HepG2 (cell line): ENCODE measurements at regions not wholly inside any gene's neighbourhood (a gene's known extent, or its start where the extent isn't known, plus 50 kb on each side); places are given as distances from the start of the nearest gene placed in this dataset.

Source experiments
- ATAC-seq: fragments of 200-7000 bp; cut with Tn5 transposase; 3 replicates; pipeline ENCODE4 v1.9.1; 2020; ENCODE audit warnings: mild to moderate bottlenecking, moderate library complexity
- BruUV-seq: library from RNA; stranded (reverse); fragments of 400-500 nt; replicated peaks from 2 replicates; lab custom pipeline; 2021; lab: Mats Ljungman, UMichigan
- CTCF ChIA-PET: fragments of 300-600 bp; formaldehyde crosslinking; extraction: SDS; loops from one replicate; lab custom pipeline; 2021; ENCODE audit warnings: low total read pairs, inconsistent platforms, low intra/inter-chr PET ratio; lab: Yijun Ruan, JAX
- POLR2A ChIA-PET: fragments of 350-600 bp; sonication (Branson Sonifier 250); formaldehyde crosslinking; loops from one replicate; lab custom pipeline; 2020; ENCODE audit warnings: antibody characterized with exemption, inconsistent platforms; lab: Yijun Ruan, JAX
- DNase-seq: peaks from one replicate; pipeline ENCODE4 v3.0.0-alpha.2; 2015; ENCODE audit warnings: low spot score
- FAIRE-seq: peaks from 3 replicates; lab custom pipeline; 2011; peaks lifted over from hg19 to GRCh38; lab: Jason Lieb, UNC
- H2AFZ ChIP-seq: one replicate; pipeline ENCODE4 v1.6.1; 2011; ENCODE audit warnings: low read length, inconsistent platforms
- H3K27ac ChIP-seq: fragments of 300-600 bp; 3 replicates; pipeline ENCODE4 v1.8.0; 2011; ENCODE audit warnings: mixed run types, mild to moderate bottlenecking, mixed read lengths, low read length, inconsistent platforms; ENCODE audit not compliant: insufficient read depth; ENCODE audit errors: extremely low read length
- H3K27me3 ChIP-seq, 2 experiments: fragments of 200-600 bp in 1 of 2; 2 replicates in 1 of 2; 3 replicates in 1 of 2; pipeline versions ENCODE4 v1.6.0 to v1.8.0; 2011; ENCODE audit warnings: low read length in 2 of 2, mild to moderate bottlenecking in 2 of 2, moderate library complexity in 2 of 2, inconsistent platforms in 1 of 2; ENCODE audit not compliant: insufficient read depth in 2 of 2, control insufficient read depth in 1 of 2
- H3K36me3 ChIP-seq, 2 experiments: fragments of 200-600 bp in 1 of 2; replicated peaks in 1 of 2; 2 replicates in 1 of 2; 3 replicates in 1 of 2; pipeline versions ENCODE4 v1.5.1 to v1.8.0; 2011; ENCODE audit warnings: low read length in 2 of 2, inconsistent platforms in 1 of 2; ENCODE audit not compliant: insufficient read depth in 2 of 2, control insufficient read depth in 1 of 2
- H3K4me1 ChIP-seq: 2 replicates; pipeline ENCODE4 v1.5.1; 2012; ENCODE audit warnings: low read length, inconsistent platforms; ENCODE audit not compliant: insufficient read depth
- H3K4me2 ChIP-seq: 2 replicates; pipeline ENCODE4 v1.6.0; 2011; ENCODE audit warnings: low read depth, low read length, inconsistent platforms
- H3K4me3 ChIP-seq, 3 experiments: fragments of 200-600 bp in 1 of 3; sonication (generic), shearing (Covaris generic) in 1 of 3; replicated peaks in 1 of 3; 2 replicates each; pipeline ENCODE4 v1.5.1; 2011 to 2016; ENCODE audit warnings: low read length in 3 of 3, inconsistent platforms in 2 of 3, low read depth in 2 of 3, mild to moderate bottlenecking in 2 of 3, control low read depth in 1 of 3, mixed read lengths in 1 of 3; ENCODE audit not compliant: insufficient read depth in 1 of 3
- H3K79me2 ChIP-seq: one replicate; pipeline ENCODE4 v1.6.1; 2011; ENCODE audit warnings: low read length, inconsistent platforms; ENCODE audit not compliant: insufficient read depth
- H3K9ac ChIP-seq: 2 replicates; pipeline ENCODE4 v1.6.0; 2011; ENCODE audit warnings: mild to moderate bottlenecking, low read depth, low read length, inconsistent platforms; ENCODE audit not compliant: insufficient read depth
- H3K9me3 ChIP-seq: 2 replicates; pipeline ENCODE4 v1.5.1; 2012; ENCODE audit warnings: mild to moderate bottlenecking, low read length
- H4K20me1 ChIP-seq: 2 replicates; pipeline ENCODE4 v1.6.0; 2011; ENCODE audit warnings: inconsistent platforms, mild to moderate bottlenecking, low read length, moderate library complexity; ENCODE audit not compliant: insufficient read depth
- ETV5 ChIP-seq: IDR thresholded peaks from 2 replicates; pipeline ENCODE4 v1.6.1; 2018; ENCODE audit warnings: missing biosample characterization, missing genetic modification reagents, inconsistent platforms, borderline replicate concordance
- FOXM1 ChIP-seq: sonication (generic); formaldehyde crosslinking; IDR thresholded peaks from 2 replicates; pipeline ENCODE4 v1.5.0; 2020; ENCODE audit warnings: missing genetic modification reagents
- HNRNPK ChIP-seq: fragments of 200-400 bp; formaldehyde crosslinking; IDR thresholded peaks from 2 replicates; pipeline ENCODE4 v1.6.1; 2018; ENCODE audit warnings: low read length, low read depth, moderate library complexity, mild to moderate bottlenecking; ENCODE audit not compliant: poor library complexity, severe bottlenecking
- KLF12 ChIP-seq: sonication (generic); formaldehyde crosslinking; IDR thresholded peaks from 2 replicates; pipeline ENCODE4 v1.4.0; 2020; ENCODE audit warnings: missing genetic modification reagents, borderline replicate concordance
- MAFG ChIP-seq: sonication (generic); formaldehyde crosslinking; IDR thresholded peaks from 2 replicates; pipeline ENCODE4 v1.5.1; 2020; ENCODE audit warnings: mild to moderate bottlenecking, missing genetic modification reagents
- PAF1 ChIP-seq: IDR thresholded peaks from 2 replicates; pipeline ENCODE4 v1.6.1; 2016; ENCODE audit warnings: missing genetic modification reagents, missing compliant biosample characterization
- PCBP1 ChIP-seq: fragments of 200-400 bp; formaldehyde crosslinking; IDR thresholded peaks from 2 replicates; pipeline ENCODE4 v1.6.1; 2017; ENCODE audit warnings: mild to moderate bottlenecking, low read depth, low read length, borderline replicate concordance
- PCBP2 ChIP-seq: fragments of 200-400 bp; formaldehyde crosslinking; optimal IDR thresholded peaks from 2 replicates; pipeline ENCODE3; 2018; ENCODE audit warnings: low read length, low read depth; ENCODE audit not compliant: poor library complexity, severe bottlenecking
- SMYD3 ChIP-seq: sonication (generic); formaldehyde crosslinking; IDR thresholded peaks from 2 replicates; pipeline ENCODE4 v1.8.1; 2023; ENCODE audit warnings: mild to moderate bottlenecking, missing genetic modification reagents
- ZKSCAN5 ChIP-seq: sonication (generic); formaldehyde crosslinking; IDR thresholded peaks from 2 replicates; pipeline ENCODE4 v1.5.1; 2020; ENCODE audit warnings: mild to moderate bottlenecking, missing genetic modification reagents
- ZMAT3 ChIP-seq: sonication (generic); formaldehyde crosslinking; conservative IDR thresholded peaks from 2 replicates; pipeline ENCODE4 v1.7.0; 2021; ENCODE audit warnings: missing genetic modification reagents
- ZMYM3 ChIP-seq: sonication (generic); formaldehyde crosslinking; IDR thresholded peaks from 2 replicates; pipeline ENCODE4 v1.5.1; 2020; ENCODE audit warnings: mild to moderate bottlenecking, missing genetic modification reagents
- ZNF337 ChIP-seq: sonication (generic); formaldehyde crosslinking; IDR thresholded peaks from 2 replicates; pipeline ENCODE4 v1.5.1; 2020; ENCODE audit warnings: missing genetic modification reagents, low read depth, mild to moderate bottlenecking, borderline replicate concordance
- ZNF7 ChIP-seq: IDR thresholded peaks from 2 replicates; pipeline ENCODE4 v1.6.1; 2016; ENCODE audit warnings: missing biosample characterization, missing genetic modification reagents
- ZNF841 ChIP-seq: sonication (generic); formaldehyde crosslinking; IDR thresholded peaks from 2 replicates; pipeline ENCODE4 v1.8.1; 2023; ENCODE audit warnings: missing genetic modification reagents, borderline replicate concordance
- WGBS: methylation state at CpG from one replicate; pipeline ENCODE4 v1.1.6; 2017; ENCODE audit warnings: low lambda C conversion rate; 5-methylcytosine and 5-hydroxymethylcytosine counted together
- in situ Hi-C: cut with HindIII; loops from 2 replicates; pipeline ENCODE4 v1.10.0; 2017; ENCODE audit warnings: low pct_unique_long_range_greater_than_20kb; ENCODE audit not compliant: extremely low pct_ligation_motif_present
- intact Hi-C: fragments of 100-400 bp; cut with micrococcal nuclease; formaldehyde crosslinking; loops from one replicate; pipeline ENCODE4 v1.10.0; 2022; ENCODE audit not compliant: unreplicated experiment
- TF ChIP-seq, protein P1 (sequence below): sonication (generic); formaldehyde crosslinking; IDR thresholded peaks from 2 replicates; pipeline ENCODE4 v1.5.0; 2020; ENCODE audit warnings: mild to moderate bottlenecking, missing genetic modification reagents
- TF ChIP-seq, protein P2 (sequence below): sonication (generic); IDR thresholded peaks from 2 replicates; pipeline ENCODE4 v1.6.1; 2016; ENCODE audit warnings: low read depth, borderline replicate concordance
- TF ChIP-seq, protein P3 (sequence below): IDR thresholded peaks from 2 replicates; pipeline ENCODE4 v1.6.1; 2016; ENCODE audit warnings: missing compliant biosample characterization, missing genetic modification reagents, borderline replicate concordance
- TF ChIP-seq, protein P4 (sequence below): fragments of 450-650 bp; IDR thresholded peaks from 2 replicates; pipeline ENCODE4 v1.6.1; 2017

DNA sequence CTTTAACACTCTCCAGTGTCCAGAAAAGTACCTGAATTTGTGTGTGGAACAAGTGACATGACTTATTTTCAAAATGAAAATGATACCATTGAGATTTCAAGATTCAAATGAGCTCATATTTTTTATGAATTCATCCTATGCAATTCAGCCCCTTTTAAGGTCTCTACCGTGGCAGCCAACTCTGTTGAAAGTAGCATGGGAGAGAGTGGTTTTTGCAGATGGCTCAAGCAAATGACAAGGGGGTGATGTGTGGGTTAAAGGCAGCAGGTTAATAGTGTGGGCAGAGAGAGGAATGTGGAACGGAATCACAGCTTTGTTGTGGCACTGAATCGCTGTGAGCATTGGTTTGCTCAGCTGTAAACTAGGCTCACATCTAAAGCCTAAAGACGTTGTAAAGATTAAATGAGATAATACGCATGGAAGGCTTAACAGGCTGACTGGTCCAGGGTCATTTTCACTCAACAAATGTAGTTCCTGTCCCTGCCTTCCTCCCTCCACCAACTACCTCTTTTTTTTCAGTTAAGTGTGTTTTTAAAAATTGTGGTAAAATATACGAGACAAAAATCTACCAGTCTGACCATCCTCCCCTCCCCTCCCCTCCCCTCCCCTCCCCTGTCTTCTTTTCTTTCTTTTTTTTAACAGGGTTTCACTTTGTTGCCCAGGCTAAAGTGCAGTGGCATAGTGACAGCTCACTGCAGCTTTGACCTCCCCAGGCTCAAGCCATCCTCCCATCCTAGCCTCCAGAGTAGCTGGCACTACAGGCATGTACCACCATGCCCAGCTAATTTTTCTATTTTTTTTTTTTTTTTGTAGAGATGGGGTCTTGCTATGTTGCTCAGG is 114.7 kb upstream of the ZNF217 start:
- 14% methylated on average over 6 of the region's 6 CpGs for WGBS
- ATAC-seq (no peak), DNase-seq (no peak), FAIRE-seq (no peak)
- intact Hi-C loops, result no loop called here
- peak overlapping the region; percentile 73 for H2AFZ ChIP-seq
- no peaks in the 10 kb centered on the region for H4K20me1 ChIP-seq
- H3K4me2 ChIP-seq, result peak overlapping the region; percentile 54
- no TSS peak for BruUV-seq
- no peak overlapping the region for H3K4me3 ChIP-seq
- CTCF ChIA-PET, result no interaction called here
- no peaks in the 10 kb centered on the region for H3K27me3 ChIP-seq
- POLR2A ChIA-PET, result interaction anchor here (0.8 to 1.5 kb wide), 3 partner anchors 27 to 85 kb away, joined by 3 to 4 read pairs (median 3); no protein-coding TSS in a partner anchor
- no peaks in the 10 kb centered on the region for H3K9me3 ChIP-seq
- H3K4me1 ChIP-seq, result peaks cover 55% of the 10 kb centered on the region
- in situ Hi-C loops, result no loop called here
- no peaks in the 10 kb centered on the region for H3K79me2 ChIP-seq
- no peak overlapping the region for H3K9ac ChIP-seq
- no peak overlapping the region for H3K27ac ChIP-seq
- H3K36me3 ChIP-seq, result no peaks in the 10 kb centered on the region
- TF ChIP-seq PAF1, result no peak
- TF ChIP-seq KLF12, result no peak
- TF ChIP-seq ZMYM3 (CRISPR knock-in tag), result peak; percentile 50; the same call in 1 of the 2 replicates
- TF ChIP-seq PCBP1, result peak; percentile 92
- peak; percentile 68 for TF ChIP-seq PCBP2
- 0 out of 2 replicates have a peak, but pooled peaks have one; percentile 13 for TF ChIP-seq ETV5 (CRISPR knock-in tag)
- TF ChIP-seq, protein P1, sequence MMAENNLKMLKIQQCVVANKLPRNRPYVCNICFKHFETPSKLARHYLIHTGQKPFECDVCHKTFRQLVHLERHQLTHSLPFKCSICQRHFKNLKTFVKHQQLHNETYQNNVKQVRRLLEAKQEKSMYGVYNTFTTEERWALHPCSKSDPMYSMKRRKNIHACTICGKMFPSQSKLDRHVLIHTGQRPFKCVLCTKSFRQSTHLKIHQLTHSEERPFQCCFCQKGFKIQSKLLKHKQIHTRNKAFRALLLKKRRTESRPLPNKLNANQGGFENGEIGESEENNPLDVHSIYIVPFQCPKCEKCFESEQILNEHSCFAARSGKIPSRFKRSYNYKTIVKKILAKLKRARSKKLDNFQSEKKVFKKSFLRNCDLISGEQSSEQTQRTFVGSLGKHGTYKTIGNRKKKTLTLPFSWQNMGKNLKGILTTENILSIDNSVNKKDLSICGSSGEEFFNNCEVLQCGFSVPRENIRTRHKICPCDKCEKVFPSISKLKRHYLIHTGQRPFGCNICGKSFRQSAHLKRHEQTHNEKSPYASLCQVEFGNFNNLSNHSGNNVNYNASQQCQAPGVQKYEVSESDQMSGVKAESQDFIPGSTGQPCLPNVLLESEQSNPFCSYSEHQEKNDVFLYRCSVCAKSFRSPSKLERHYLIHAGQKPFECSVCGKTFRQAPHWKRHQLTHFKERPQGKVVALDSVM (CRISPR knock-in tag), result peak; percentile 93
- TF ChIP-seq, protein P2, sequence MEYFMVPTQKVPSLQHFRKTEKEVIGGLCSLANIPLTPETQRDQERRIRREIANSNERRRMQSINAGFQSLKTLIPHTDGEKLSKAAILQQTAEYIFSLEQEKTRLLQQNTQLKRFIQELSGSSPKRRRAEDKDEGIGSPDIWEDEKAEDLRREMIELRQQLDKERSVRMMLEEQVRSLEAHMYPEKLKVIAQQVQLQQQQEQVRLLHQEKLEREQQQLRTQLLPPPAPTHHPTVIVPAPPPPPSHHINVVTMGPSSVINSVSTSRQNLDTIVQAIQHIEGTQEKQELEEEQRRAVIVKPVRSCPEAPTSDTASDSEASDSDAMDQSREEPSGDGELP, result 0 out of 2 replicates have a peak, but pooled peaks have one; percentile 25
- TF ChIP-seq MAFG, result no peak
- no peak for TF ChIP-seq SMYD3 (CRISPR knock-in tag)
- 0 out of 2 replicates have a peak, but pooled peaks have one; percentile 37 for TF ChIP-seq ZNF7
- TF ChIP-seq, protein P3, sequence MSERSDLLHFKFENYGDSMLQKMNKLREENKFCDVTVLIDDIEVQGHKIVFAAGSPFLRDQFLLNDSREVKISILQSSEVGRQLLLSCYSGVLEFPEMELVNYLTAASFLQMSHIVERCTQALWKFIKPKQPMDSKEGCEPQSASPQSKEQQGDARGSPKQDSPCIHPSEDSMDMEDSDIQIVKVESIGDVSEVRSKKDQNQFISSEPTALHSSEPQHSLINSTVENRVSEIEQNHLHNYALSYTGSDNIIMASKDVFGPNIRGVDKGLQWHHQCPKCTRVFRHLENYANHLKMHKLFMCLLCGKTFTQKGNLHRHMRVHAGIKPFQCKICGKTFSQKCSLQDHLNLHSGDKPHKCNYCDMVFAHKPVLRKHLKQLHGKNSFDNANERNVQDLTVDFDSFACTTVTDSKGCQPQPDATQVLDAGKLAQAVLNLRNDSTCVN (CRISPR knock-in tag), result no peak
- no peak for TF ChIP-seq ZMAT3 (CRISPR knock-in tag)
- TF ChIP-seq, protein P4, sequence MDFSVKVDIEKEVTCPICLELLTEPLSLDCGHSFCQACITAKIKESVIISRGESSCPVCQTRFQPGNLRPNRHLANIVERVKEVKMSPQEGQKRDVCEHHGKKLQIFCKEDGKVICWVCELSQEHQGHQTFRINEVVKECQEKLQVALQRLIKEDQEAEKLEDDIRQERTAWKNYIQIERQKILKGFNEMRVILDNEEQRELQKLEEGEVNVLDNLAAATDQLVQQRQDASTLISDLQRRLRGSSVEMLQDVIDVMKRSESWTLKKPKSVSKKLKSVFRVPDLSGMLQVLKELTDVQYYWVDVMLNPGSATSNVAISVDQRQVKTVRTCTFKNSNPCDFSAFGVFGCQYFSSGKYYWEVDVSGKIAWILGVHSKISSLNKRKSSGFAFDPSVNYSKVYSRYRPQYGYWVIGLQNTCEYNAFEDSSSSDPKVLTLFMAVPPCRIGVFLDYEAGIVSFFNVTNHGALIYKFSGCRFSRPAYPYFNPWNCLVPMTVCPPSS, result no peak
- no peak for TF ChIP-seq ZNF841
- no peak for TF ChIP-seq ZNF337
- TF ChIP-seq ZKSCAN5, result no peak
- peak; percentile 98 for TF ChIP-seq HNRNPK
- TF ChIP-seq FOXM1 (CRISPR knock-in tag), result no peak
